Common myeloid progenitor, CD34-positive (primary cell): ENCODE measurements at regions not wholly inside any gene's neighbourhood (a gene's known extent, or its start where the extent isn't known, plus 50 kb on each side); places are given as distances from the start of the nearest gene placed in this dataset.

Source experiments
- CTCF ChIA-PET: fragments of 350-600 bp; sonication (Branson Sonifier 250); formaldehyde crosslinking; loops from one replicate; lab custom pipeline; 2021; ENCODE audit warnings: antibody characterized with exemption; lab: Charles Lee
- POLR2A ChIA-PET: fragments of 350-600 bp; sonication (Branson Sonifier 250); formaldehyde crosslinking; loops from one replicate; lab custom pipeline; 2021; ENCODE audit warnings: antibody characterized with exemption; lab: Charles Lee
- DNase-seq, 3 donors: peaks; one replicate each; pipeline versions ENCODE4 v3.0.0 to v3.0.0-alpha.2; 2013
- H3K27ac ChIP-seq, 2 experiments: 1 replicate in 1 of 2; 2 replicates in 1 of 2; pipeline ENCODE4 v1.7.0; 2013; ENCODE audit warnings: inconsistent platforms in 2 of 2, low read length in 2 of 2, mild to moderate bottlenecking in 2 of 2, low read depth in 1 of 2, moderate library complexity in 1 of 2; ENCODE audit not compliant: severe bottlenecking in 2 of 2, insufficient read depth in 1 of 2, poor library complexity in 1 of 2
- H3K27me3 ChIP-seq, 5 experiments: replicated peaks in 2 of 5; 1 replicate in 3 of 5; 2 replicates in 2 of 5; pipeline versions ENCODE4 v1.6.1 to v1.7.0; 2013; ENCODE audit warnings: low read length in 4 of 5, mild to moderate bottlenecking in 2 of 5, moderate library complexity in 2 of 5, inconsistent platforms in 1 of 5; ENCODE audit not compliant: insufficient read depth in 5 of 5, control insufficient read depth in 4 of 5
- H3K36me3 ChIP-seq, 4 experiments: 1 replicate in 2 of 4; 2 replicates in 2 of 4; pipeline versions ENCODE4 v1.6.1 to v1.7.0; 2013; ENCODE audit warnings: low read length in 3 of 4, control low read depth in 1 of 4, mild to moderate bottlenecking in 1 of 4; ENCODE audit not compliant: control insufficient read depth in 4 of 4, insufficient read depth in 4 of 4
- H3K4me1 ChIP-seq, 4 experiments: 1 replicate in 3 of 4; 2 replicates in 1 of 4; pipeline versions ENCODE4 v1.6.1 to v1.7.1; 2013; ENCODE audit warnings: low read length in 3 of 4, mild to moderate bottlenecking in 3 of 4, control low read depth in 1 of 4, inconsistent platforms in 1 of 4, moderate library complexity in 1 of 4; ENCODE audit not compliant: control insufficient read depth in 4 of 4, insufficient read depth in 4 of 4; ENCODE audit errors: control extremely low read depth in 1 of 4
- H3K4me3 ChIP-seq, 7 experiments: 1 replicate in 4 of 7; 2 replicates in 3 of 7; pipeline versions ENCODE4 v1.5.1 to v1.7.0; 2013; ENCODE audit warnings: mild to moderate bottlenecking in 7 of 7, low read length in 6 of 7, moderate library complexity in 6 of 7, inconsistent platforms in 2 of 7, low read depth in 2 of 7, control low read depth in 1 of 7; ENCODE audit not compliant: insufficient read depth in 4 of 7, control insufficient read depth in 1 of 7; ENCODE audit errors: extremely low read depth in 1 of 7
- H3K9me3 ChIP-seq, 5 experiments: 1 replicate in 4 of 5; 2 replicates in 1 of 5; pipeline versions ENCODE4 v1.6.1 to v1.7.1; 2013; ENCODE audit warnings: low read length in 4 of 5, mild to moderate bottlenecking in 2 of 5, inconsistent platforms in 1 of 5, low read depth in 1 of 5, moderate library complexity in 1 of 5; ENCODE audit not compliant: control insufficient read depth in 4 of 5, insufficient read depth in 2 of 5; ENCODE audit errors: control extremely low read depth in 1 of 5
- WGBS: methylation state at CpG from one replicate; pipeline ENCODE4 v1.1.5; 2013; ENCODE audit not compliant: insufficient coverage; 5-methylcytosine and 5-hydroxymethylcytosine counted together

GRCh38 chr7:97275475-97275874, 158.0 kb downstream of the SDHAF3 start:
- peaks cover 0 to 2% (median 0%) of the 10 kb centered on the region in 5 experiments for H3K9me3 ChIP-seq
- ChIA-PET POLR2A (no interaction called here), CTCF (no interaction called here)

GRCh38 chr7:97280950-97281349, 163.5 kb downstream of the SDHAF3 start:
- ChIA-PET CTCF (interaction anchor here (1.0 kb wide), 1 partner anchor 13 kb away, joined by 3 read pairs; no protein-coding TSS in a partner anchor), POLR2A (no interaction called here)
- H3K9me3 ChIP-seq: no peaks in the 10 kb centered on the region
- H3K27ac ChIP-seq: no peak overlapping the region
- H3K27me3 ChIP-seq: peaks cover 0 to 2% (median 0%) of the 10 kb centered on the region in 5 experiments
- no peak overlapping the region for H3K4me3 ChIP-seq
- no peaks in the 10 kb centered on the region for H3K36me3 ChIP-seq
- DNase-seq: no peak
- 97% methylated on average over 3 of the region's 5 CpGs for WGBS
- no peaks in the 10 kb centered on the region for H3K4me1 ChIP-seq

More at GRCh38 chr7:97275475-97275874, 158.0 kb downstream of the SDHAF3 start:
- Histone ChIP-seq H3K4me3 (no peak overlapping the region), H3K27ac (no peak overlapping the region), H3K4me1 (no peaks in the 10 kb centered on the region), H3K27me3 (no peaks in the 10 kb centered on the region), H3K36me3 (no peaks in the 10 kb centered on the region)
- DNase-seq: no peak
- no CpG with 5 or more reads among the region's 2 CpGs for WGBS

GRCh38 chr7:97285348-97285747, 167.8 kb downstream of the SDHAF3 start:
- CTCF ChIA-PET: no interaction called here
- POLR2A ChIA-PET: no interaction called here

GRCh38 chr7:97293031-97293430, 175.5 kb downstream of the SDHAF3 start:
- Histone ChIP-seq H3K27ac (no peak overlapping the region), H3K27me3 (no peaks in the 10 kb centered on the region), H3K4me1 (no peaks in the 10 kb centered on the region), H3K4me3 (no peak overlapping the region), H3K9me3 (no peaks in the 10 kb centered on the region), H3K36me3 (no peaks in the 10 kb centered on the region)
- ChIA-PET POLR2A (no interaction called here), CTCF (interaction anchor here (1.0 kb wide), 1 partner anchor 11 kb away, joined by 3 read pairs; no protein-coding TSS in a partner anchor)
- WGBS: 100% methylated on average over 2 of the region's 3 CpGs
- no peak for DNase-seq

More at GRCh38 chr7:97285348-97285747, 167.8 kb downstream of the SDHAF3 start:
- no peaks in the 10 kb centered on the region for H3K4me1 ChIP-seq
- no peak for DNase-seq
- H3K36me3 ChIP-seq: no peaks in the 10 kb centered on the region
- no peaks in the 10 kb centered on the region for H3K9me3 ChIP-seq
- H3K27me3 ChIP-seq: peaks cover 0 to 2% (median 0%) of the 10 kb centered on the region in 5 experiments
- H3K4me3 ChIP-seq: no peak overlapping the region
- no CpG with 5 or more reads among the region's 2 CpGs for WGBS
- no peak overlapping the region for H3K27ac ChIP-seq

- ChIA-PET POLR2A (no interaction called here), CTCF (no interaction called here)
- no peak overlapping the region for H3K27ac ChIP-seq
- H3K36me3 ChIP-seq: no peaks in the 10 kb centered on the region
- no peaks in the 10 kb centered on the region for H3K4me1 ChIP-seq
- no peak overlapping the region for H3K4me3 ChIP-seq
- H3K9me3 ChIP-seq: no peaks in the 10 kb centered on the region
- DNase-seq: no peak
- WGBS: 100% methylated on average over 2 of the region's 2 CpGs
- no peaks in the 10 kb centered on the region for H3K27me3 ChIP-seq
Observed at GRCh38 chr7:97298561-97298960, 181.1 kb downstream of the SDHAF3 start.

GRCh38 chr7:97305589-97305988, 188.1 kb downstream of the SDHAF3 start:
- 92% methylated on average over 5 of the region's 8 CpGs for WGBS

GRCh38 chr7:97307521-97308108, 190.1 kb downstream of the SDHAF3 start:
- ChIA-PET POLR2A (no interaction called here), CTCF (no interaction called here)
- Histone ChIP-seq H3K4me1 (no peaks in the 10 kb centered on the region), H3K27me3 (no peaks in the 10 kb centered on the region), H3K9me3 (no peaks in the 10 kb centered on the region), H3K36me3 (no peaks in the 10 kb centered on the region), H3K27ac (no peak overlapping the region), H3K4me3 (no peak overlapping the region)
- 86% methylated on average over 2 of the region's 3 CpGs for WGBS
- no peak for DNase-seq

More at GRCh38 chr7:97305589-97305988, 188.1 kb downstream of the SDHAF3 start:
- H3K36me3 ChIP-seq: no peaks in the 10 kb centered on the region
- ChIA-PET CTCF (no interaction called here), POLR2A (no interaction called here)
- no peaks in the 10 kb centered on the region for H3K9me3 ChIP-seq
- H3K4me3 ChIP-seq: no peak overlapping the region
- no peaks in the 10 kb centered on the region for H3K4me1 ChIP-seq
- H3K27me3 ChIP-seq: no peaks in the 10 kb centered on the region
- no peak overlapping the region for H3K27ac ChIP-seq
- DNase-seq: no peak
